GM12873 (cell line): ENCODE measurements at regions not wholly inside any gene's neighbourhood (a gene's known extent, or its start where the extent isn't known, plus 50 kb on each side); places are given as distances from the start of the nearest gene placed in this dataset.

ENCODE experiments used
- TF ChIP-seq, protein P1 (sequence below): IDR thresholded peaks from 2 replicates; pipeline ENCODE4 v1.5.1; 2012; ENCODE audit warnings: low read depth, mild to moderate bottlenecking, moderate library complexity, low read length, control low read depth; ENCODE audit not compliant: insufficient read depth; ENCODE audit errors: missing control alignments

DNA sequence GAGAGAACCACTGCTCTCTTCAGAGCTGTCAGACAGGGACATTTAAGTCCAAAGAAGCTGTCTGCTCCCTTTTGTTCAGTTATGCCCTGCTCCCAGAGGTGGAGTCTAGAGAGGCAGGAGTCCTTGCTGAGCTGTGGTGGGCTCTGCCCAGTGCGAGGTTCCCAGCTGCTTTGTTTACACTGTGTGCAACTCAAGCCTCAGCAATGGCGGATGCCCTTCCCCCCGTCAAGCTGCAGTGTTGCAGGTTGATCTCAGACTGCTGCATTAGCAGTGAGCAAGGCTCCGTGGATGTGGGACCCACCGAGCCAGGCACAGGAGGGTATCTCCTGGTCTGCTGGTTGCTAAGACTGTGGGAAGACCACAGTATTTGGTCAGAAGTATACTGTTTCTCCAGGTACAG is 438.9 kb downstream of the ARL4A start:
- TF ChIP-seq, protein P1, sequence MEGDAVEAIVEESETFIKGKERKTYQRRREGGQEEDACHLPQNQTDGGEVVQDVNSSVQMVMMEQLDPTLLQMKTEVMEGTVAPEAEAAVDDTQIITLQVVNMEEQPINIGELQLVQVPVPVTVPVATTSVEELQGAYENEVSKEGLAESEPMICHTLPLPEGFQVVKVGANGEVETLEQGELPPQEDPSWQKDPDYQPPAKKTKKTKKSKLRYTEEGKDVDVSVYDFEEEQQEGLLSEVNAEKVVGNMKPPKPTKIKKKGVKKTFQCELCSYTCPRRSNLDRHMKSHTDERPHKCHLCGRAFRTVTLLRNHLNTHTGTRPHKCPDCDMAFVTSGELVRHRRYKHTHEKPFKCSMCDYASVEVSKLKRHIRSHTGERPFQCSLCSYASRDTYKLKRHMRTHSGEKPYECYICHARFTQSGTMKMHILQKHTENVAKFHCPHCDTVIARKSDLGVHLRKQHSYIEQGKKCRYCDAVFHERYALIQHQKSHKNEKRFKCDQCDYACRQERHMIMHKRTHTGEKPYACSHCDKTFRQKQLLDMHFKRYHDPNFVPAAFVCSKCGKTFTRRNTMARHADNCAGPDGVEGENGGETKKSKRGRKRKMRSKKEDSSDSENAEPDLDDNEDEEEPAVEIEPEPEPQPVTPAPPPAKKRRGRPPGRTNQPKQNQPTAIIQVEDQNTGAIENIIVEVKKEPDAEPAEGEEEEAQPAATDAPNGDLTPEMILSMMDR: no peak

DNA sequence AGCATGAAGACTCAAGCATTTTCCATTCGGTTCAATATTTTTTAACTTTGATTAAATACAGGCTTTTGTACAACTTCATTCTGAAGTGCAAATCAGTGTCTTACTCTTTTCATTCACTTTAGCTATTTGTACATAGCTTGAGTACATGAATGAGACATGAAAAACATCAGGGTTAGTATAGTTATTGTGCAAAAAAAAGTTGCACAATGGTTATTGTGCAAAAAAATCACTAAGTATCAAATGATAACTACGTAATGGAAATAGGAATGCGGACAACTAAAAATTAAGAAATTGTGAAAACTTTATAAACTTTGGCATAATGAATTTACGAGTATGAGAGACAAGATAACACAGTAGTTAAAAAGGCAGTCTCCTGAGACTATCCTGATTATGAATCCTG is 442.9 kb downstream of the ARL4A start:
- TF ChIP-seq, protein P1: no peak

DNA sequence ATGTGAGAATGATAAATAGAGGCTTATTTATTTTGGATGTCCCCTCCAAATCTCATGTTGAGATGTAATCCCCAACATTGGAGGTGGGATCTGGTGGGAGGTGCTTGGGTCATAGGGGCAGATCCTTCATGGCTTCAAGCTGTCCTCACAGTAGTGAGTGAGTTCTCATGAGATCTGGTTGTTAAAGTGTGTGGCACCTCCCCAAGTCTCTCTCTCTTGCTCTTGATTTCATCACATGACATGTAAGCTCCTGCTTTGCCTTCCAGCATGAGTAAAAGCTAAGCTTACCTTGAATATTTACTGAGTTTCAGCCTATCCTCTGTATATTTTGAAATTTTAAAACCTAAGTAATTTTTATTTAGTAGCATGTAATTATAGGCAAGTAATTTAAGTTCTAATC is 444.9 kb downstream of the ARL4A start:
- TF ChIP-seq, protein P1: no peak

DNA sequence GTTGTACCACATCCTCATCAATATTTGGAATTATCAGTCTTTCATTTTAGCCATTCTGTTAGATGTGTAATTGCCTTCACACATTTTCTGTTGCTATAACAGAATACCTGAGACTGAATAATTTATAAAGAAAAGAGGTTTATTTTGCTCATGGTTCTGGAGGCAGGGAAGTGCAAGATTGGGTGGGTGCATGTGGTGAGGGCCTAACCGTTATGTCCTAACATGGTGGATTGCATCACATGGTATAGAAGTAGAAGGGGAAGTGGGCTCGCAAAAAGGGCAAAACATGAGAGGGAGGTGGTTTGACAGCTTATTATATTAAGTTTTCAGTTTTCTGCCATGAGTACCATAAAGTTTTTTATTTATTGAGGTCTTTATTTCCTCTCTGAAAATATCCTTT is 452.0 kb downstream of the ARL4A start:
- TF ChIP-seq, protein P1: no peak

DNA sequence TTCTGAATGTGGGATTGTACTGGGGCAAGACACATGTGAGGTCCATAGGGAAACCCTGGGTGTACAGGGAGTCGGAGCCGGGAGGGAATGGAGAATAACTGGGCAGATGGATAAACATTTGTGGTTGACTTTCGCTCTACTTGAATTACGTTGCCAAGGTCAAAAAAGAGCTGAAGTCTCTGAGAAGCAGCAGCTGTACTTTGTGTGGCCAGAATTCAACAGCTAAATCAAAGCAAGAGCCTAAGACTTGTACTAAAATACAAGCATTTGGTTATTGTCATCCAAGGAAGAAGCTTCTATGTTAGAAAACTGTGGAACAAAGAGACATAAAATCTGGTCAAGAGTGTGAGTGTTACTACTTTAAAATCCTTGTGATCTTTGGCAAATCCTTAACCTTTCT is 457.2 kb downstream of the ARL4A start:
- TF ChIP-seq, protein P1: no peak

DNA sequence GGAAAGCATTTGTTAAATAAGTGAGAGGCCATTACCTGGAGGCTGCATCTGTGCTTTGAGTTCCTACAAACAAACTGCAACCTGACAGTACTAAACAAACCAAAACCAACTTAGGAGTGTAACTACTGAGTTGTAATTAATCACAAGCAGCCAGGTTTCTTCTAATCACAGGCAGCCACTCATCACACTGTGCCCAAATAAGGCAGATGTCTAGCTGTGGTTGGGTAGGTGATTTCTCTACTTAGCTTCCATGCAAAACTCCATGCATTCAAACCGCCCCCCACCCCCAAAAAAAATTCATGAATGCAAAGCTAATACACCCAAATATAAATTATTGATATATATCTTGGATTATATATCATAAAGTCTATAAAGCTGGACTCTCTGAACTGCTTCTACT is 461.1 kb downstream of the ARL4A start:
- TF ChIP-seq, protein P1: no peak

DNA sequence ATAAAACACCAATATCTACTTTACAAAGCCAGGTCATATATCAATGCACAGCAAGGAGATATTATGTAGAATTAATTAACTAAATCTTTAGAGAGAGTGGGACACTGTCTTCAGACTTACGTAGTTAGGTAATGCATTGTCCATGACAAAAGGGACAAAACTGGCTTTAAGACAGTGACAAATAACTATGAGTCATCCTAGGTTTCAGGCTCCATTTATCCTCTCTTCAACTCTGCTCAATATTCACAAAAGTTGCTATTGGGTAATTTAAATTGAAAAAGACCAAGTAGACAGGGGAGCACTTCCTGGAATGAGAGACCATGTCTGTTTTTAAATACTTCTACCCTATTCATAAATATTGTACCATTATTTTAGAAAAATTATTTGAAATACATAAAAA is 464.5 kb downstream of the ARL4A start:
- TF ChIP-seq, protein P1: no peak

DNA sequence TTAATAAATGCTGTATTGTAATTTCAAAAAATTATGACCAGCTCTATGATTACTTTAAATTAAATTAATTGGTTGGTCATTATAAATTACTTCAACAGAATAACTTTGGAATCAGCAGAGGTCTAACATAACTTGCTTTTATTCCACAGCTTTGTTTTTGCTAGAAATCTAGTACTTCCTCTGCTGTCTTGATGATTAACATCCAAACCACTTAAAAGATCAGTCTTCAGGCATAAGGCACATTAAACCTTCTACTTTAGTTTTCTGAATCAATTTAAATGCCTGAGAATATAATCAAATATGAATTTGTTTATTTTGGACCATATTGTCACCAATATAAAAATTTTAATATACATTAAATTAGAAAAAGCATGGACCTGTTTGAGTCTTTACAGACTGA is 465.3 kb downstream of the ARL4A start:
- TF ChIP-seq, protein P1: no peak
